ENCODE measurements at regions not wholly inside any gene's neighbourhood (a gene's known extent, or its start where the extent isn't known, plus 50 kb on each side); places are given as distances from the start of the nearest gene placed in this dataset.
"Not testable (repeated sequence)": the region's sequence is repeated elsewhere in the genome, so short reads cannot be mapped to it uniquely, and the experiment has no call there.

DNA sequence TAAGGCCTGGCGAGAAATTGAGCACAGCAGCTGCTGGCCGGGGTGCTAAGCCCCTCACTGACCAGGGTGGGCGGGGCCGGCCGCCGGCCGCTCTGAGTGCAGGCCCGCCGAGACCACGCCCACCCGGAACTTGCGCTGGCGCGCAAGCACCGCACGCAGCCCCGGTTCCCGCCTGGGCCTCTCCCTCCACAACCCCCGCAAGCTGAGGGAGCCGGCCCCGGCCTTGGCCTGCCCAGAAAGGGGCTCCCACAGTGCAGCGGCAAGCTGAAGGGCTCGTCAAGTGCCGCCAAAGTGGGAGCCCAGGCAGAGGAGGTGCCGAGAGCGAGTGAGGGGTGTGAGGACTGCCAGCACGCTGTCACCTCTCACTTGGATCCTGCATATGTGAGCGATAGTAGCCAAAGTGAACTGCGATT lies 251.2 kb downstream of the GJA1 start:
- DNase-seq (ENCODE audit: insufficient read length, low spot score) (no peak), FAIRE-seq (no peak)
- TF ChIP-seq POLR2AphosphoS5 (IDR thresholded peaks at IDR 0.05; ENCODE audit: low read depth, low read length) (no peak), TAF1 (IDR thresholded peaks at IDR 0.05; ENCODE audit: low read depth, low read length) (no peak), SPI1 (IDR thresholded peaks at IDR 0.05; ENCODE audit: low read depth, low read length) (no peak), POLR2A (IDR thresholded peaks at IDR 0.05; ENCODE audit: low read depth, low read length) (no peak), POU2F2 (IDR thresholded peaks at IDR 0.05; ENCODE audit: low read depth, low read length) (no peak)

DNA sequence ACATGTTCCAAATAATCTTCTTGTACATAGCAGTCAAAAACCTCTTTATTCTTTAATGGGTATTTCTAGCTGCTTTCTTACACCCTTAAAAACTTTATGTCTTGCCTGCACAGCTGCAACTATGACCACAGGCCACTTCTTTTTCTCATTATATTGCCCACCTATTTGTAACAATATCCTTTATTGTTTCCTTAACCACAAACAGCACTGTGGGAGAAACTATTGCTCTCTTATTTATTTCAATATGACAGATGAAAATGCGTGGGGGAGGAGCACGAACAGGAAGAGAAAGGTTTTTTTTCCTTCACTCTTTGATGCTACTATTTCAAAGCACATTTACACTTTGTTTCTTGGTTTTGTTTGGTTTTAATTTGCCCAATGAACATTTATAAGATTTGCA lies 253.5 kb downstream of the GJA1 start:
- no peak for TF ChIP-seq SPI1 (IDR thresholded peaks at IDR 0.05; ENCODE audit: low read depth, low read length)
- no peak for TF ChIP-seq PAX5 (IDR thresholded peaks at IDR 0.05; ENCODE audit: insufficient read depth, low read length, severe bottlenecking)
- TF ChIP-seq POLR2AphosphoS5 (IDR thresholded peaks at IDR 0.05; ENCODE audit: low read depth, low read length) = no peak
- no peak for TF ChIP-seq TAF1 (IDR thresholded peaks at IDR 0.05; ENCODE audit: low read depth, low read length)
- no peak for TF ChIP-seq POU2F2 (IDR thresholded peaks at IDR 0.05; ENCODE audit: low read depth, low read length)
- no peak for TF ChIP-seq POLR2A (IDR thresholded peaks at IDR 0.05; ENCODE audit: low read depth, low read length)
- DNase-seq (ENCODE audit: insufficient read length, low spot score) = no peak

DNA sequence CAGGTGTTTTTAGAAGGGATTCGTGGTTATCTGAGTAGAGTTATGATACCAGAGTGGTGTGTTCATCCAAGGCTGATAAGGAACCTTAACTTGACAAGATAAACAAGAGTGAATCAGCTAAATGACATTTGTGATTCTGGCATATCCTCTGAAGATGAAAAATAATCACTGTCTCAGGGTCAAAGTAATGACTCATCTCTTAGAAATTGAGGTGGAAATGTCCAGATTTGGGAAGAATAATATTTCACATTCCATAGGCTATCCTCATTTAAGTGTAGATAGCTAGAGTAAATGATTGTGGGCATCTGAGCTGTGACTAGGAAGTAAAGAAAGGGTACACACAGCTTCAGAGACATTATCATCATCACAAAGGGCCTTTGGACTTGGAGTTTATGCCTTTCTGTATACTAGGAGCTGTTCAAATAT lies 255.7 kb downstream of the GJA1 start:
- TF ChIP-seq SPI1 (IDR thresholded peaks at IDR 0.05; ENCODE audit: low read depth, low read length) (no peak), POLR2A (IDR thresholded peaks at IDR 0.05; ENCODE audit: low read depth, low read length) (no peak), POU2F2 (IDR thresholded peaks at IDR 0.05; ENCODE audit: low read depth, low read length) (no peak), PAX5 (IDR thresholded peaks at IDR 0.05; ENCODE audit: insufficient read depth, low read length, severe bottlenecking) (no peak), TAF1 (IDR thresholded peaks at IDR 0.05; ENCODE audit: low read depth, low read length) (no peak), POLR2AphosphoS5 (IDR thresholded peaks at IDR 0.05; ENCODE audit: low read depth, low read length) (no peak)
- FAIRE-seq = no peak
- no peak for DNase-seq (ENCODE audit: insufficient read length, low spot score)

More for the DNA sequence above, 253.5 kb downstream of the GJA1 start:
- FAIRE-seq = no peak

DNA sequence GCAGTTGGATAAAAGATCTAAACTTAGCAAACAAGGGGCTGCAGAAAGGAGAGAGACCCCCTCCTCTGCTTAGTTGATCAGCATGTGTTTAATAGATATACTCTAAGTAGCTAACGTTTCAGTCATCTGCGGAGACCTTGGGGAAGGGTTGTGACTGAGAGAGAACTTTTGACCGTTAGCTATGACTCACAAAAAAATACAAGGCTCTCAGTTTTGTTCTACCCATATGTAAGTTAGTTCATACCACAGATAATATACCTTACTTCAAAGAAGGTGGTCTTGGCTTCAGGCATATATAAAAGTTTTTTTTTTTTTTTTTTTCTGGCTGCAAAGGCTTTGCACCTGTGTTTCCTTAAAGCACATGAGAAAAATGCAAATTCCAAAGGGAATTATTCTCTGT lies 258.9 kb downstream of the GJA1 start:
- DNase-seq (ENCODE audit: insufficient read length, low spot score) = no peak
- no peak for TF ChIP-seq PAX5 (IDR thresholded peaks at IDR 0.05; ENCODE audit: insufficient read depth, low read length, severe bottlenecking)
- no peak for TF ChIP-seq POLR2A (IDR thresholded peaks at IDR 0.05; ENCODE audit: low read depth, low read length)
- no peak for TF ChIP-seq SPI1 (IDR thresholded peaks at IDR 0.05; ENCODE audit: low read depth, low read length)
- TF ChIP-seq TAF1 (IDR thresholded peaks at IDR 0.05; ENCODE audit: low read depth, low read length) = no peak
- no peak for TF ChIP-seq POU2F2 (IDR thresholded peaks at IDR 0.05; ENCODE audit: low read depth, low read length)
- TF ChIP-seq POLR2AphosphoS5 (IDR thresholded peaks at IDR 0.05; ENCODE audit: low read depth, low read length) = no peak
- FAIRE-seq = no peak

DNA sequence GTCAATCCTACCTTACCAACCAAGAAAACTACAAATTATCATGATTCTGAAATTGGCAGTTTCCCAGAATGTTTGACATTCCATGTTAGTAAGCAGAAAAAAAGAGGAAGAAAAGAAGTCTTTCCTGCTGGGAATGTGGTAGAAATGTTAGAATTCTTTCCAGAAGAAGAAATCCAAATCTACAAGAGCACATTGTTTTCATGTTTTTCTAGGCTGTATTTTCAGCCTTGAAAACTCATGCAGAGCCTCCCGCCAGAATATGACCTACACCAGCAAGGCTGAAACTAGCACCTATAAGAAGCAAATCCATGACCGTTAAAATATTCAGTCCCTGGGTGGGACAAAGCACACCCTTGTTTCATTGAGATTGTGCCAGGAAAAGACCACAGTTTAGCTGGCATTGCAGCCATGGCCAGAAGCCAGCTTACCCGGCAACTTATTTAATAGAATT lies 259.4 kb downstream of the GJA1 start:
- DNase-seq (ENCODE audit: insufficient read length, low spot score) = no peak
- FAIRE-seq = no peak
- TF ChIP-seq POU2F2 (IDR thresholded peaks at IDR 0.05; ENCODE audit: low read depth, low read length) (no peak), PAX5 (IDR thresholded peaks at IDR 0.05; ENCODE audit: insufficient read depth, low read length, severe bottlenecking) (no peak), TAF1 (IDR thresholded peaks at IDR 0.05; ENCODE audit: low read depth, low read length) (no peak), POLR2A (IDR thresholded peaks at IDR 0.05; ENCODE audit: low read depth, low read length) (no peak), SPI1 (IDR thresholded peaks at IDR 0.05; ENCODE audit: low read depth, low read length) (no peak), POLR2AphosphoS5 (IDR thresholded peaks at IDR 0.05; ENCODE audit: low read depth, low read length) (no peak)

DNA sequence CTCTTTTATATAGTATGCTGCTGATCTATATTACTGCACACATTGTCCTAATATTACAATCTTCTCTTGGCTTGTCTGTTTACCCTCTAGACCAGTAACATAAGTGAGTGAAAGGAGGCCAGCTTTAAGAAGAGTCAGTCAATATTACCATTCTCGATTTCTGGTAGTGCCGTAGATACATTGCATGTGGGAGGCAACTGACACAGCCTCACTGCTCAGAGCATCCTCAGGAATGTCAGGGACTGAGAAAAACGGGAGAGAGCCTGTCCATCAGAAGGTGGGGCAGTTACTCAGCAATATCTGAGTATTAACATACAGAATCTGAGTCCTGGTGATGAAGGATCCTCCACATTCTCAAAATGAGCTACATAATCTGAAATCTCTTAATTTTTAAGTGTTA lies 259.9 kb downstream of the GJA1 start:
- DNase-seq (ENCODE audit: insufficient read length, low spot score) (no peak), FAIRE-seq (no peak)
- TF ChIP-seq TAF1 (IDR thresholded peaks at IDR 0.05; ENCODE audit: low read depth, low read length) (no peak), POU2F2 (IDR thresholded peaks at IDR 0.05; ENCODE audit: low read depth, low read length) (no peak), PAX5 (IDR thresholded peaks at IDR 0.05; ENCODE audit: insufficient read depth, low read length, severe bottlenecking) (no peak), POLR2AphosphoS5 (IDR thresholded peaks at IDR 0.05; ENCODE audit: low read depth, low read length) (no peak), SPI1 (IDR thresholded peaks at IDR 0.05; ENCODE audit: low read depth, low read length) (no peak), POLR2A (IDR thresholded peaks at IDR 0.05; ENCODE audit: low read depth, low read length) (no peak)

DNA sequence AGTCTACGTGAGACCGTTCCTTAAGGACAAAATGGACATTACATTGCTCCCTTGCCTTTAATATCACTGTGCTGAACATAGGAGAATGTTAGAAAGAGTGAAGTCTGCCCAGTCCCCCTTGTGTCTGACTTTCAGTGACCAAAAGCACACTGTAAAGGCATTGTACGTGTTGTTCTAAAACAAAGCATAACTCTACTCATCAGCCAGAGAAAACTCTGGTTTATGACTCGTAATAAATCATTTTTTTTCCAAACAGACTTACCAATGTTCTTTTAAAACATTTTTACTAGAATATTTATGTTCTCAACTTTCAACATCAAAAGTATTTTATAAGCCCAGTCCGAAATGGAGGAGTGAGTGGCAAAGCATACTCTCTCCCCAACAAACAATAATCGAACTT lies 262.5 kb downstream of the GJA1 start:
- DNase-seq (ENCODE audit: insufficient read length, low spot score) = no peak

DNA sequence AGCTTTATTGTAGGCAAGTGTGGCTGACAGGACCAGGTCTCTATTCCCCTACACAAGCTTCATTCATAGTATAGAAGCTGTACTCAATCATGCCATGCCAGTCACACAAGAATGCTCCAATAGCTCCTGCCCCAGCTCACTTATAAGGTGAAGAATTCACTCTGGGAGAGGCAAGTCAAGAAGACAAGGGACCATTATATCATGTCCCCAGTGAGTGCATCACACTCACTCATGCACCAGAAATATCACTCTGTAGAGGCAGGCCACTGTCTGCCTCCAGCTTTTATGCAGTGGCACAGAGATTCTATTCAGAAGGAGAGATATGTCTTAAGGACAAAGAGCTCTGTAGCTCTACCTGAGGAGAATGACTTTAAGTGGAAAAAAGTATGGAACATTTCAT lies 263.2 kb downstream of the GJA1 start:
- DNase-seq (ENCODE audit: insufficient read length, low spot score) (no peak), FAIRE-seq (no peak)
- no peak for TF ChIP-seq POLR2A (IDR thresholded peaks at IDR 0.05; ENCODE audit: low read depth, low read length)
- no peak for TF ChIP-seq POLR2AphosphoS5 (IDR thresholded peaks at IDR 0.05; ENCODE audit: low read depth, low read length)
- TF ChIP-seq POU2F2 (IDR thresholded peaks at IDR 0.05; ENCODE audit: low read depth, low read length) = no peak
- TF ChIP-seq TAF1 (IDR thresholded peaks at IDR 0.05; ENCODE audit: low read depth, low read length) = no peak

More for the DNA sequence above, 262.5 kb downstream of the GJA1 start:
- TF ChIP-seq SPI1 (IDR thresholded peaks at IDR 0.05; ENCODE audit: low read depth, low read length) (no peak), PAX5 (IDR thresholded peaks at IDR 0.05; ENCODE audit: insufficient read depth, low read length, severe bottlenecking) (no peak), POLR2A (IDR thresholded peaks at IDR 0.05; ENCODE audit: low read depth, low read length) (no peak), POLR2AphosphoS5 (IDR thresholded peaks at IDR 0.05; ENCODE audit: low read depth, low read length) (no peak), POU2F2 (IDR thresholded peaks at IDR 0.05; ENCODE audit: low read depth, low read length) (no peak)
- no peak for FAIRE-seq

DNA sequence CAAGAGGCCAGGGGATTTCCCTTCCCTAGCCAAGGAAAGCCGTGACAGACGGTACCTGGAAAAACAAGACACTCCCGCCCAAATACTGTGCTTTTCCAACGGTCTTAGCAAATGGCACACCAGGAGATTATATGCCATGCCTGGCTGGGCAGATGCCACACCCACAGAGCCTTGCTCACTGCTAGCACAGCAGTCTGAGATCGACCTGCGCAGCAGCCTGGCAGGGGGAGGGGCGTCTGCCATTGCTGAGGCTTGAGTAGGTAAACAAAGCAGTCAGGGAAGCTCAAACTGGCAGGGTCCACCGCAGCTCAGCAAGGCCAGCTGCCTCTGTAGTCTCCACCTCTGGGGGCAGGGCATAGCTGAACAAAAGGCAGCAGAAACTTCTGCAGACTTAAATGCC lies 267.7 kb downstream of the GJA1 start:
- DNase-seq (ENCODE audit: insufficient read length, low spot score); FAIRE-seq: not testable (repeated sequence)

DNA sequence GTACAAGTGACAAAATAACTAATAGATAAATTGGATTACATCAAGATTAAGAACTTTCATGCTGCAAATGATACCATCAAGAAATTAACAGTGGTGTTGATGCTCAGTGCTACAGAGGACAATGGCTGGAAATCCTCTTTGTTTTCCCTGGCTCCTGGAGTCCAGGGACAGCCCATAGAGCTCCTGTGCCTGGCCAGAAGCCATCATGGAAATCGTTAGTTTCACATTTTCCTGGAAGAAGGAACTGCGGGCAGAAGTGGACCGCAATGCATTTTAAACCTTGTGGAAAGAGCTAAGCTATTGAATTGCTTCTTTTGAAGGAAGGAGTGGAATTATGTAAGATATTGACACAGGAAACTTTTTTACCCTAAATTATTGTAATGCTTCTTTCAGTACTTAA lies 276.0 kb downstream of the GJA1 start:
- DNase-seq (ENCODE audit: insufficient read length, low spot score) = no peak
- no peak for FAIRE-seq
- TF ChIP-seq TAF1 (IDR thresholded peaks at IDR 0.05; ENCODE audit: low read depth, low read length) (no peak), POU2F2 (IDR thresholded peaks at IDR 0.05; ENCODE audit: low read depth, low read length) (no peak), PAX5 (IDR thresholded peaks at IDR 0.05; ENCODE audit: insufficient read depth, low read length, severe bottlenecking) (no peak), POLR2A (IDR thresholded peaks at IDR 0.05; ENCODE audit: low read depth, low read length) (no peak), POLR2AphosphoS5 (IDR thresholded peaks at IDR 0.05; ENCODE audit: low read depth, low read length) (no peak)
